MM.1S (cell line): ENCODE measurements at regions not wholly inside any gene's neighbourhood (a gene's known extent, or its start where the extent isn't known, plus 50 kb on each side); places are given as distances from the start of the nearest gene placed in this dataset.

Source experiments
- EZH2 ChIP-seq: fragments of 300-600 bp; sonication (generic); optimal IDR thresholded peaks from 2 replicates; pipeline ENCODE3; 2017; ENCODE audit warnings: low read depth, mild to moderate bottlenecking, antibody characterized with exemption, low read length, mixed read lengths
- TF ChIP-seq, protein P1 (sequence below): fragments of 300-600 bp; sonication (generic); IDR thresholded peaks from 2 replicates; pipeline ENCODE4 v1.5.1; 2016; ENCODE audit warnings: antibody characterized with exemption, low read length, mixed read lengths

DNA sequence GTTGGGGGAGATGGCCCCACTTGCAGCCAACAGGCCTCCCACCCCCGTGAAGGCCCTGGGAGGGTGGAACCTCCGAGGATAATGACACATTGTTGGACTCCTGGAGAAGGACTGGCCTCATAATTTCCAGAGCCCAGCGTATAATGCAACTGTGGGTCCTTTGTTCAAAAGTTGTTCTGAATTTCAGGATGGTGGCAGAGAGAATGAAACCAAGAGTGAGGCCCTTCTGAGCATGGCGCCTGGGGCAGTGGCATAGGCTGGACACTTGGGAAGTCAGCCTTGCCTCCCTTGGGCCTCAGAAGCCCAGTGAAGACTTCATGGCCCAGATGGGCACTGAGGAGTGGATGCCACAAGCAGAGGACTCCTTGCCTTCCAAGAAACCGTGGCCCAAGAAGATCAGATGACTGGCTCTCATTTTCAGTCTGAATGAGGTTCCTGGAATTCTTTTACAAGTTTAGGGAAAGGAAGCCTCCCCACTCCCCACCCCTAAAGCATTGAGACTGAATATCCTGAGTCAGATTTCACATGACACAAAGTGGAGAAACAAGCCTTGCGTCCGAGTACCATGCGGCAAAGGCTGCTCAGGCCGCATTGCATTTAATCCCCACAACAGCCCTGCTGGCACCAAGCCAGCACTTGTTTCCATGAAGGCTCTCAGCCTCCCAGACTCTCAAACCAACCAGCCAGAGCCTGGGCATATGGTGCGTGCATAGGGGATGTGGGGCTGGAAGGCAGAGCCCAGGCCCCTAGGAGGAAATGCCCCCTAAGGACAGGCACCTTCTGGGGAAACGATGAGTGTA is 96.7 kb upstream of the SMIM23 start:
- TF ChIP-seq, protein P1, sequence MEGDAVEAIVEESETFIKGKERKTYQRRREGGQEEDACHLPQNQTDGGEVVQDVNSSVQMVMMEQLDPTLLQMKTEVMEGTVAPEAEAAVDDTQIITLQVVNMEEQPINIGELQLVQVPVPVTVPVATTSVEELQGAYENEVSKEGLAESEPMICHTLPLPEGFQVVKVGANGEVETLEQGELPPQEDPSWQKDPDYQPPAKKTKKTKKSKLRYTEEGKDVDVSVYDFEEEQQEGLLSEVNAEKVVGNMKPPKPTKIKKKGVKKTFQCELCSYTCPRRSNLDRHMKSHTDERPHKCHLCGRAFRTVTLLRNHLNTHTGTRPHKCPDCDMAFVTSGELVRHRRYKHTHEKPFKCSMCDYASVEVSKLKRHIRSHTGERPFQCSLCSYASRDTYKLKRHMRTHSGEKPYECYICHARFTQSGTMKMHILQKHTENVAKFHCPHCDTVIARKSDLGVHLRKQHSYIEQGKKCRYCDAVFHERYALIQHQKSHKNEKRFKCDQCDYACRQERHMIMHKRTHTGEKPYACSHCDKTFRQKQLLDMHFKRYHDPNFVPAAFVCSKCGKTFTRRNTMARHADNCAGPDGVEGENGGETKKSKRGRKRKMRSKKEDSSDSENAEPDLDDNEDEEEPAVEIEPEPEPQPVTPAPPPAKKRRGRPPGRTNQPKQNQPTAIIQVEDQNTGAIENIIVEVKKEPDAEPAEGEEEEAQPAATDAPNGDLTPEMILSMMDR = no peak
- no peak for TF ChIP-seq EZH2
